ENCODE measurements at regions not wholly inside any gene's neighbourhood (a gene's known extent, or its start where the extent isn't known, plus 50 kb on each side); places are given as distances from the start of the nearest gene placed in this dataset.

DNA sequence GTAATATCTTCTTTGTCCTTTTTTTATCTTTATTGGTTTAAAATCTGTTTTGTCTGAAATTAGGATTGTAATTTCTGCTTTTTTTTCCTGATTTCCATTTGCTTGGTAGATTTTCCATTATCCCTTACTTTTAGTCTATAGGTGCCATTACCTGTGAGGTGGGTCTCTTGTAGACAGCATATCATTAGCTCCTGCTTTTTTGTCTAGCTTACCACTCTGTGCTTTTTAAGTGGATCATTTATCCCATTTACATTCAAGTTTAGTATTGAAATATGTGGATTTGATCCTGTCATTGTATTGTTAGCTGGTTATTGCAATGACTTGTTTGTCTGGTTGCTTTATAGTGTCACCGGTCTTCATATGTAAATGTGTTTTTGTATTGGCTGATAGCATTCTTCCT, 958.6 kb upstream of the SLIT2 start:
- no peak overlapping the region for H3K4me3 Mint-ChIP-seq
- DNase-seq (no peak), ATAC-seq (replicated peaks) (no peak)
- no peaks in the 10 kb centered on the region for H3K4me1 Mint-ChIP-seq
- H3K27ac Mint-ChIP-seq: no peak overlapping the region
- H3K36me3 Mint-ChIP-seq: no peaks in the 10 kb centered on the region
- no peaks in the 10 kb centered on the region for H3K27me3 Mint-ChIP-seq
- peaks cover 19 to 21% of the 10 kb centered on the region in 2 donors for H3K9me3 Mint-ChIP-seq

DNA sequence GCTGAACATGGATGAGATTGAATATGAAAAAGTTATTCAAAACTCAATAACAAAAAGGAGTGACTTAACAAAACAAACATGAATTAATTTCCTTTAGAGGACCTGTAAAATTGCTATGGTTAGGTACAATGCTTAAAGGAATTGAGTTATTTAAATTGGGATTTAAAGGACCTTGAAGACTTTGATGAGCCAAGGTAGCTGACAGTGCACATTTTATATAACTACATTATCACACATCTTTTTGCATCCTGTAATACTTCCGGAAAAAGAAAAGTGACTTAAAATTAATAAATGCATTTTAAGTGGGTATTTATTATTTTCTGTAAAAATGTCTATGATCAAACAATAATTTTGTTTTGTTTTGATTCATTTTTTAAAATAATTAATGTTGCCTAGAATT, 964.8 kb upstream of the SLIT2 start:
- H3K4me3 Mint-ChIP-seq: no peak overlapping the region
- peaks cover 10 to 14% of the 10 kb centered on the region in 2 donors for H3K9me3 Mint-ChIP-seq
- DNase-seq: no peak
- H3K4me1 Mint-ChIP-seq: no peaks in the 10 kb centered on the region
- no peaks in the 10 kb centered on the region for H3K36me3 Mint-ChIP-seq
- no peak for ATAC-seq (replicated peaks)
- no peaks in the 10 kb centered on the region for H3K27me3 Mint-ChIP-seq
- H3K27ac Mint-ChIP-seq: no peak overlapping the region

DNA sequence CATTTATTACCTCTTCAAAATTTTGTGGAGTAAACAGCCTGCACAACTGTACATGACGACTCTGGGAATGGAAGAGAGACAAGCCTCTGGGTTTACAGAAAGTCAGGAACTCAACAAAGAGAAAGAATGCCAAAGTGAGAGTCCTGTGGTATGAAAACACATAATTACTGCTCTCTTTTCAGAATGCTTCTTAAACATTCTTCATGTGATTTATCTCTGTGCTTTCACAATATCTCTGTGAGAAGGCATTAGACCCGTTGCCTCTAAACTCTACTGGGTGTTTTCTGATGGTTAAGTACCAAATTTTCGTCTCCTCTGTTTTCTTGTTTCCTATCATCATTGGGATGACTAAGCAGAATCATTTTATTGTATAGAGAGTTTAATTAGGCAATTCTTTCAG, 966.6 kb upstream of the SLIT2 start:
- H3K9me3 Mint-ChIP-seq: peaks cover 11 to 13% of the 10 kb centered on the region in 2 donors
- H3K27me3 Mint-ChIP-seq: no peaks in the 10 kb centered on the region
- no peak for ATAC-seq (replicated peaks)
- no peaks in the 10 kb centered on the region for H3K36me3 Mint-ChIP-seq
- no peak overlapping the region for H3K27ac Mint-ChIP-seq
- H3K4me1 Mint-ChIP-seq: no peaks in the 10 kb centered on the region
- no peak for DNase-seq
- H3K4me3 Mint-ChIP-seq: no peak overlapping the region

DNA sequence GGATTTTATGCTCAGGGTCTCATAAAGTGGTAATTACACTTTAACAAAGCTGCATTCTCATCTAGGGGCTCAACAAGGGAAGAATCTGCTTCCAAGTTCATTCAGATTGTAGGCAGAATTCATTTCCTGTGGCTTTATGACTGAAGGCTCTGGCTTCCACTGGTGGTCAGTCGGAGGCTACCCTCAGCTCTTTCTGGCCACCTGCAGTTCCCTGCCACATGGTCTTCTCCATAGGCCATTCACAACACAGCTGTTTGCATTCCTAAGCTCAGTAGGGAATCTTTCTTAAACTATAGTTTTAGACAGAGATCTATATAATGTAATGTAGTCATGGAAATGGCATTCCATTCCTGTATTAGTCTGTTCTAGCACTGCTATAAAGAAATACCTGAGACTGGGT, 973.0 kb upstream of the SLIT2 start:
- H3K4me1 Mint-ChIP-seq: no peaks in the 10 kb centered on the region
- DNase-seq: no peak
- H3K36me3 Mint-ChIP-seq: no peaks in the 10 kb centered on the region
- no peak overlapping the region for H3K27ac Mint-ChIP-seq
- no peaks in the 10 kb centered on the region for H3K27me3 Mint-ChIP-seq
- H3K4me3 Mint-ChIP-seq: no peak overlapping the region
- H3K9me3 Mint-ChIP-seq: peaks cover 15% of the 10 kb centered on the region in 2 donors
- ATAC-seq (replicated peaks): no peak

DNA sequence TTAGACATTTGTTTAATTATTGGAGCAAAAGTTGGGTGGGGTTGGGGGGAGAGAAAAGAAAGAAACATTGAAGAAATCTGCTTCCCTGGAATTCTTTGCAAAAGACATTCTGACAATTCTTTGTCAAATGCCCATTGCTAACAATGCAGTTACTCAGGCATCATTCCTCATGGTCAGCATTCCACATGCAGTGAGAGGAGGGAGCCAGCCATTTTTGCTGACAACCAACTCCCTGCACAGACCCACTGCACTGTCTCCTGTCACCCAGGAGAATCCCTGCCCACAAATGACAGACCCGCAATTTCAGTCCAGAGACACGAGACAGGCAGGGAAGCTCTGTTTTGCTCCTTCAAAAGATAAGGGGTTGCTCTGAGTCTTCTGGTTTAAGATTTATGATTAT, 985.1 kb upstream of the SLIT2 start:
- DNase-seq (no peak), ATAC-seq (replicated peaks) (no peak)
- H3K27me3 Mint-ChIP-seq: no peaks in the 10 kb centered on the region
- no peak overlapping the region for H3K4me3 Mint-ChIP-seq
- no peak overlapping the region for H3K27ac Mint-ChIP-seq
- H3K36me3 Mint-ChIP-seq: no peaks in the 10 kb centered on the region
- no peaks in the 10 kb centered on the region for H3K4me1 Mint-ChIP-seq
- H3K9me3 Mint-ChIP-seq: peaks cover 8% of the 10 kb centered on the region in 2 donors

DNA sequence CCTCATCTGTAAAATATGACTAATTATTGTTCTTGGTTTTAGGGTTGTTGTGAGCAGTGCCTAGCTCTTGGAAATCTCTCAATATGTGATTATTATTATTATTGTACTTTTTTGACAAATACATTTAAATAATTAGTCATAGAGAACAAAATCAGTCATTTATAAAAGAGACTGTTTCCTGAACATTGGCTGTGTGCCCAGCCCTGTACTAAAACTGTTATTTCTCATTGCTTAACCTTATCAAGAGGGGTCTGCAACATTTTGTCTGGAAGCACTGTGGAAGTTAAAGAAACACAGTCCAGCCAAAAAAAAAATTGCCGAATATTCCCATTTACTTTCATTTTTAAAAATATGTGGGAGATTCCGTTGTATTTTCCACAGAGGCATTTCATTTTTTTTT, 989.2 kb upstream of the SLIT2 start:
- H3K4me3 Mint-ChIP-seq: no peak overlapping the region
- H3K9me3 Mint-ChIP-seq: peaks cover 8% of the 10 kb centered on the region in 2 donors
- ATAC-seq (replicated peaks) (no peak), DNase-seq (no peak)
- H3K27me3 Mint-ChIP-seq: no peaks in the 10 kb centered on the region
- no peaks in the 10 kb centered on the region for H3K36me3 Mint-ChIP-seq
- no peak overlapping the region for H3K27ac Mint-ChIP-seq
- H3K4me1 Mint-ChIP-seq: no peaks in the 10 kb centered on the region

DNA sequence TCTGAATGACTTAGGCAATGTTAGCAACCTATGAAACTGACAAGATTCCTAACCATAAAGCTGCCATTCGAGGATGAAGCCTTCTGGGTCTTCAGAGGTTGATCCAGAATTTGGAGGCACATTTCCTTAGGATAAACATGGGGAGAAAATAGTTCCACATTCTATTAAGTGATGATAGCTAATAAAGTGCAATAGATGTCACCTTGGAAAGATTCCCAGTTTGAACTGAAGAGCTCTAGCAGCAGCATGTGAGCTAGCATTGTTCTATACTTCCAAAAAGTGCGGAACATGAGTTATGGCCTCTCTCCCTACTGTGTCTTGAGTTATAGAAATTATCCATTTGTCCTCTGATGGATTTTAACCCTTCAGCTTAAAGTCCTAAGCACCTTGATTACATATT, 991.4 kb upstream of the SLIT2 start:
- peaks cover 11 to 14% of the 10 kb centered on the region in 2 donors for H3K9me3 Mint-ChIP-seq
- no peaks in the 10 kb centered on the region for H3K4me1 Mint-ChIP-seq
- H3K36me3 Mint-ChIP-seq: no peaks in the 10 kb centered on the region
- no peak overlapping the region for H3K4me3 Mint-ChIP-seq
- ATAC-seq (replicated peaks): no peak
- no peaks in the 10 kb centered on the region for H3K27me3 Mint-ChIP-seq
- no peak for DNase-seq
- no peak overlapping the region for H3K27ac Mint-ChIP-seq

DNA sequence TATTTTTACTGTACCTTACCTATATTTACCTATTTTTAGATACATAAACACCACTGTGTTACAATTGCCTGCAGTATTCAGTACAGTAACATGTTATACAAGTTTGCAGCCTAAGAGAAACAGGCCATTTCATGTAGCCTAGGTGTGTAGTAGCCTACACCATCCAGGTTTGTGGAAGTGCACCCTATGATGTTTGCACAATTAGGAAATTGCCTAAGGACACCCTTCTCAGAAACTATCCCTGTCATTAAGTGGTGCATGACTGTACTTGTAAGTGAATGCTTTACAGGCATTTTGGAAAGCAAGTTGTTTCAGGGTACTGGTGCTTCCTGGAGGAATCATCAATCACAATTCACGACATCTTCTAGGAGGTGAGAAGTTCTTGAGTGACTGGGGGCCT, 991.8 kb upstream of the SLIT2 start:
- no peak overlapping the region for H3K27ac Mint-ChIP-seq
- peaks cover 12 to 13% of the 10 kb centered on the region in 2 donors for H3K9me3 Mint-ChIP-seq
- H3K36me3 Mint-ChIP-seq: no peaks in the 10 kb centered on the region
- no peak for DNase-seq
- no peak for ATAC-seq (replicated peaks)
- no peaks in the 10 kb centered on the region for H3K27me3 Mint-ChIP-seq
- H3K4me1 Mint-ChIP-seq: no peaks in the 10 kb centered on the region
- no peak overlapping the region for H3K4me3 Mint-ChIP-seq

DNA sequence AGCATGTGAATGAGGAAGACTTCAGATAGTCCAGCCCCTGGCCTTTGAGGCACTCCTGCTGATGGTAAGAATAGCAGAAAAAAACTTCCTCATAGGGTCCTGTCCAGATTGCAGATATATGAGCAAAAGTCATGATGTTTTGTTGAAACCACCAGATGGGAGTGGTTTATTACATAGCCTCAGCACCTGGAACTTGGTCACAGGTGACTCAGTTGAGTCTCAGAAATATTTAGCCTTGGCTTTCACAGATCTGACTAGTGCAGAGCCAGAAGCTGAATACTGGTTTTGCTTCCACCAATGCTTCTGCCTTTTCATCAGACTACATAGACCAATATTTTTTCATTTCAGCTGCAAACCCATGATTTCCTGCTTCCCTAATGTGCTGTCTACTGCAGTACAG, 994.9 kb upstream of the SLIT2 start:
- Mint-ChIP-seq H3K27me3 (no peaks in the 10 kb centered on the region), H3K4me3 (no peak overlapping the region), H3K27ac (no peak overlapping the region), H3K9me3 (peaks cover 9 to 10% of the 10 kb centered on the region in 2 donors), H3K4me1 (no peaks in the 10 kb centered on the region), H3K36me3 (no peaks in the 10 kb centered on the region)
- DNase-seq (no peak), ATAC-seq (replicated peaks) (no peak)

DNA sequence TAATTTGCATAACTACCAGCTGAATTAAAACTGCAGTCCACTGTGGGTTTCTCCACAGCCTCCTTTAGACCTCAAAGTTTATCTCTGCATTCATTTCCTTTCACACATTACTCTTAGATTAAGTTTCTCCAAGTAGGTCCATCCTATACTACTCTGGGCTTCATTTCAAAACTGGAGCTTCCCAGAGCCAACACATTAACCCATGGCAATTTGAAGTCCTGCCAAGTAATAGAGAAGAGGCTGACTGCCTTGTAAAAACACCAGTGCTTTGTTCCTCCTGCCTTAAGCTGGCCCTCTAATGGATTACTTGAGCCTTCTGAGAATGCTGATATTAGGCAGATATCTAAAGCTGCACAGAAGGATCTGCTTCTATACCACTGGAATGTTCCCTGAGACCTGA, 997.2 kb upstream of the SLIT2 start:
- no peak overlapping the region for H3K27ac Mint-ChIP-seq
- no peaks in the 10 kb centered on the region for H3K36me3 Mint-ChIP-seq
- H3K4me1 Mint-ChIP-seq: no peaks in the 10 kb centered on the region
- ATAC-seq (replicated peaks): no peak
- DNase-seq: no peak
- no peaks in the 10 kb centered on the region for H3K27me3 Mint-ChIP-seq
- H3K9me3 Mint-ChIP-seq: peaks cover 9 to 14% of the 10 kb centered on the region in 2 donors
- no peak overlapping the region for H3K4me3 Mint-ChIP-seq

DNA sequence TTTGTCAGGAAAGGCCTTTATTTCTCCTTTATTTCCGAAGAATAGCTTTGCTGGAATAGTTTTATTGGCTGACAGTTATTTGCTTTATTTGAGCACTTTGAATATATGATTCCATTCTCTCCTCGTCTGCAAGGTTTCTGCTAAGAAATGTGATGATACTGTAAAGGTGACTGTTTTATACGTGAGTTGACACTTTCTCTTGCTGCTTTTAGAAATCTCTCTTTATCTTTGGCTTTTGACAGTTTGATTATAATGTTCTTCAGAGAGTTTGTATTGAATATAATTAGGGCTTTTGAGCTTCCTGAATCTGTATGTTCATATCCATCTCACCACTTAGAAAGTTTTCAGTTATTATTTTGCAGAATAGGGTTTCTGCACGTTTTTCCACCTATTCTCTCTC, 1003.7 kb upstream of the SLIT2 start:
- ATAC-seq (replicated peaks): no peak
- Mint-ChIP-seq H3K4me1 (no peaks in the 10 kb centered on the region), H3K4me3 (no peak overlapping the region), H3K9me3 (peaks cover 0 to 8% of the 10 kb centered on the region in 2 donors), H3K27me3 (no peaks in the 10 kb centered on the region), H3K36me3 (no peaks in the 10 kb centered on the region), H3K27ac (no peak overlapping the region)
- DNase-seq: no peak

DNA sequence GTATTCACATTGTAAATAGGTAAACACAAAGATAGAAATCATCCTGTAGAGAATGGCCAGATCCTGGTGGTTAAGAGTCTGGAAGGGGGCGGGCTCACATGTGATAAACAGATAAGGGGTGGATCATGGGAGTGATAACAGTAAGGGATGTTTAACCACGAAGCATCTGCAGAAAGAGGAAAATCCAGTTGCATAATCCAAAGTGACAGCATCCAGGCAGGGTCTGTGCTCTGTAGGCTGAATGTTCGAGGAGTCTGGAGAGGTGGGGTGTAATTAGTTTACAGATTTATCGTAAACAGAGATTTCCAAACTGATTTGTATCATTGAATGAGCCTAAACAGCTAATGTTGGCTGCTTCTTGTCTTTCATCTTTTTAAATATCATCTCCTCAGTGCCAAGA, 1009.8 kb upstream of the SLIT2 start:
- H3K4me1 Mint-ChIP-seq: no peaks in the 10 kb centered on the region
- no peak for ATAC-seq (replicated peaks)
- no peaks in the 10 kb centered on the region for H3K36me3 Mint-ChIP-seq

DNA sequence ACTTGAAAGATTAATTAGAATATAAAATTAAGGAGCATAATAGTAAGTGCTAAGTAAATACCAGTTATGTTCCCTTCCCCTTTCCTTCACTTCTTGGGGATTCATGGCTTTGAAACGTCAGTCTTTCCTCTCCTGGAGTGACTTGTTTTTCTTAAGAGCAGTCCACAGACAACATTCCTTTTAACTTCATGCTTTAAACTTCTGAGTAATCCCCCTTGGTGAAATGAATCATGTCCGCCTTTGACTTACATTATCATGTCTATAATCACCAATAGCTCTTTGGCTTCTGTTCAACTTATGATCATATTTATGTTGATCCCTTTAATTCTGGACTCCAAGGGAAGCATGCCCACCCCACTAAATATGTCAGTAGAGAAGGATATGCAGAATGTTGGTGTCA, 1012.1 kb upstream of the SLIT2 start:
- ATAC-seq (replicated peaks): no peak
- no peaks in the 10 kb centered on the region for H3K4me1 Mint-ChIP-seq
- peaks cover 0 to 3% of the 10 kb centered on the region in 2 donors for H3K9me3 Mint-ChIP-seq
- no peaks in the 10 kb centered on the region for H3K36me3 Mint-ChIP-seq
- no peaks in the 10 kb centered on the region for H3K27me3 Mint-ChIP-seq
- H3K27ac Mint-ChIP-seq: no peak overlapping the region
- no peak overlapping the region for H3K4me3 Mint-ChIP-seq
- DNase-seq: no peak

More for the DNA sequence above, 1009.8 kb upstream of the SLIT2 start:
- Mint-ChIP-seq H3K27me3 (no peaks in the 10 kb centered on the region), H3K4me3 (no peak overlapping the region), H3K9me3 (peaks cover 0 to 3% of the 10 kb centered on the region in 2 donors), H3K27ac (no peak overlapping the region)
- no peak for DNase-seq

DNA sequence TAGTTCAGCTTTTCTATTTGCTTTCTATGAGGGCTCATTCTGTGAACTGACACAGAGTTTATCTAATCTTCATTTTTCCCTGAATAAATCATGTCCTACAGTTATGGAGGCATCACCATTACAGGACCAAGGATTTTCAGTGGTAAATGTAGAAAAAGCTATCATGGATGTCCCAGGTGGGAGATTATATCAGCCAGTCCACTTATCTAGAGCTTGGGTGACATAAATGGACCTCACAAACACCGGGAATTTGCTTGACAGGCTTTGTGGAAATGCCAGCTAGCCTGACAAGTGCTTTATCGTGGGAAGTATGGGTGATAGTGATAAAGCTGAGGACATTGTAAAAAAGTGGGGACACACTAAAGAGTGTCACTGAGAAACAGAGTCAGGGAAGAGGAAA, 1015.2 kb upstream of the SLIT2 start:
- Mint-ChIP-seq H3K9me3 (no peaks in the 10 kb centered on the region), H3K4me1 (no peaks in the 10 kb centered on the region), H3K36me3 (no peaks in the 10 kb centered on the region), H3K27ac (no peak overlapping the region), H3K27me3 (no peaks in the 10 kb centered on the region), H3K4me3 (no peak overlapping the region)
- DNase-seq (no peak), ATAC-seq (replicated peaks) (no peak)

DNA sequence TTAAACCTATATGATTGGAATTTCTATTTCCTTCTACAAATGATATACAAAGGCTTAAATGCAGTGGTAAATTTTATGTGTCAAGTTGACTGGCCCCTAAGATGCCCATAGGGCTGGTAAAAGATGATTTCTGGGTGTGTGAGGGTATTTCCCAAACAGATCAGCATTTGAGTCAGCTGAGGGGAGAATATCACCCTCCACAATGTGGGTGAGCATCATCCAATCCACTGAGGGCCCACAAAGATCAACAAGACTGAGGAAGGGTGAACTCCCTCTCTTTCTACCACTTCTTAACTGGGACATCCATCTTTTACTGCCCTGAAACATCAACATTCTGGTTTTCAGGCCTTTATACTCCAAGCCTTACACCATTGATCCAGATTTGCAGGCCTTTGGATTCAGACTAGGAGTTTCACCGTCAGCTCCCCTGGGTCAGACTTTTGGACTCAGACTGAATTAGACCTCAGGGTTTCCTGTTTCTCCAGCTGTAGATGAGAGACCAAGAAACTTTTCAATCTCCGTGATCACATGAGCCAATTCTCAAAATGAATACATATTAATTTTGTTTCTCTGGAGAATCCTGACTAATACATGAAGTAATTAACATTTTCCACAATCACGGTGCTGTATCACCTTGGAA, 1020.7 kb upstream of the SLIT2 start:
- Mint-ChIP-seq H3K27ac (no peak overlapping the region), H3K36me3 (no peaks in the 10 kb centered on the region), H3K27me3 (no peaks in the 10 kb centered on the region), H3K4me3 (no peak overlapping the region), H3K4me1 (no peaks in the 10 kb centered on the region), H3K9me3 (no peaks in the 10 kb centered on the region)
- no peak for DNase-seq
- no peak for ATAC-seq (replicated peaks)

DNA sequence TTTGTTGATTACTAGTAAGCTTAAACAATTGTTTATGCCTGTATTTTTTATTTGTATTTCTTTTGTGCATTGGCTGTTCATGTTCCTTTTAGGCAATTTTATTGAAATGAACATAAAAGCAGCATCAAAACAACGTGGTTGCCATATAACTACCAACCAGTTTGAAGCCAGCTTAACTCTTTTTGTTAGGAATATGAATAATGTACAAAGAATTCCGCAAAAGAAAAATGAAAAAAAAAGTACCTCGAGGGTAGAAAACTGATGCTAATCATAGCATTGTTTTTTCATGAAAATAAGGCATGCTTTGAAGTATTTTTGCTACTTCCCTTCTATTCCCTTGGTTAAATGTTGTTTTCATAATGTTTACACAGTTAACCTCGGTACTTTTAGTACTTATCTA, 1024.0 kb upstream of the SLIT2 start:
- DNase-seq (no peak), ATAC-seq (replicated peaks) (no peak)
- no peaks in the 10 kb centered on the region for H3K4me1 Mint-ChIP-seq
- H3K27me3 Mint-ChIP-seq: no peaks in the 10 kb centered on the region
- H3K9me3 Mint-ChIP-seq: no peaks in the 10 kb centered on the region
- H3K4me3 Mint-ChIP-seq: no peak overlapping the region
- no peak overlapping the region for H3K27ac Mint-ChIP-seq
- no peaks in the 10 kb centered on the region for H3K36me3 Mint-ChIP-seq

Measured in stimulated activated naive B cell treated with anti-CD40 and anti-IgM and Interleukin-4, amounts not matched to agents 10 μg/mL and 1 μg/mL and 100 μg/mL, for 72 hours (primary cell).